Neural progenitor cell (in vitro differentiated cells): ENCODE measurements at regions not wholly inside any gene's neighbourhood (a gene's known extent, or its start where the extent isn't known, plus 50 kb on each side); places are given as distances from the start of the nearest gene placed in this dataset.

Experiments used
- DNase-seq: peaks from one replicate; pipeline ENCODE4 v3.0.0-alpha.2; 2016; ENCODE audit warnings: low spot score
- H2AFZ ChIP-seq: fragments of 200-600 bp; sonication (generic); replicated peaks from 2 replicates; pipeline ENCODE4 v1.6.1; 2016; ENCODE audit warnings: antibody characterized with exemption
- H3F3A ChIP-seq: fragments of 200-600 bp; sonication (generic); 2 replicates; pipeline ENCODE4 v1.6.1; 2016; ENCODE audit warnings: antibody characterized with exemption, low read depth
- H3K27ac ChIP-seq: fragments of 200-600 bp; sonication (generic); 2 replicates; pipeline ENCODE4 v1.5.1; 2016; ENCODE audit warnings: mild to moderate bottlenecking
- H3K27me3 ChIP-seq: fragments of 200-600 bp; sonication (generic); 2 replicates; pipeline ENCODE4 v1.6.1; 2016; ENCODE audit warnings: mild to moderate bottlenecking, moderate library complexity
- H3K36me3 ChIP-seq: fragments of 200-600 bp; sonication (generic); 2 replicates; pipeline ENCODE4 v1.5.1; 2016
- H3K4me1 ChIP-seq: fragments of 200-600 bp; sonication (generic); 2 replicates; pipeline ENCODE4 v1.6.1; 2016; ENCODE audit warnings: mixed run types
- H3K4me2 ChIP-seq: fragments of 200-600 bp; sonication (generic); 2 replicates; pipeline ENCODE4 v1.6.1; 2016
- H3K4me3 ChIP-seq: fragments of 200-600 bp; sonication (generic); 2 replicates; pipeline ENCODE4 v1.5.1; 2016
- H3K79me2 ChIP-seq: fragments of 200-600 bp; sonication (generic); 2 replicates; pipeline ENCODE4 v1.6.1; 2016; ENCODE audit warnings: low read depth
- H3K9ac ChIP-seq: fragments of 200-600 bp; sonication (generic); 2 replicates; pipeline ENCODE4 v1.6.1; 2016
- H3K9me3 ChIP-seq: fragments of 200-600 bp; sonication (generic); 2 replicates; pipeline ENCODE4 v1.5.1; 2016; ENCODE audit warnings: low read depth
- H4K20me1 ChIP-seq: fragments of 200-600 bp; sonication (generic); 2 replicates; pipeline ENCODE4 v1.6.1; 2016; ENCODE audit warnings: low read depth
- H3K27ac Mint-ChIP-seq: 3 replicates; pipeline ENCODE4 v1.8.0; 2021; ENCODE audit warnings: mixed read lengths
- H3K27me3 Mint-ChIP-seq: 2 replicates; pipeline ENCODE4 v1.8.0; 2022; ENCODE audit warnings: low read depth, mild to moderate bottlenecking, inconsistent platforms, moderate library complexity, mixed read lengths; ENCODE audit not compliant: insufficient read depth
- H3K36me3 Mint-ChIP-seq: 3 replicates; pipeline ENCODE4 v1.8.0; 2021; ENCODE audit warnings: mixed read lengths
- H3K4me1 Mint-ChIP-seq: 3 replicates; pipeline ENCODE4 v1.8.0; 2021; ENCODE audit warnings: mixed read lengths
- H3K4me3 Mint-ChIP-seq: 3 replicates; pipeline ENCODE4 v1.8.0; 2021; ENCODE audit warnings: mild to moderate bottlenecking, moderate library complexity, mixed read lengths
- H3K9me3 Mint-ChIP-seq: 3 replicates; pipeline ENCODE4 v1.8.0; 2020; ENCODE audit warnings: mixed read lengths
- CTCF ChIP-seq: fragments of 200-600 bp; sonication (generic); IDR thresholded peaks from 2 replicates; pipeline ENCODE4 v1.5.1; 2017; ENCODE audit warnings: antibody characterized with exemption, mild to moderate bottlenecking
- EZH2 ChIP-seq: fragments of 200-600 bp; sonication (generic); IDR thresholded peaks from 2 replicates; pipeline ENCODE4 v1.6.1; 2017; ENCODE audit warnings: antibody characterized with exemption, mild to moderate bottlenecking, moderate library complexity
- EZH2phosphoT487 ChIP-seq: fragments of 200-600 bp; sonication (generic); IDR thresholded peaks from 2 replicates; pipeline ENCODE4 v1.6.1; 2017; ENCODE audit warnings: antibody characterized with exemption

GRCh38 chr22:22046370-22046769, 63.8 kb upstream of the TOP3B start:
- H3K4me2 ChIP-seq, result no peak overlapping the region
- no peak overlapping the region for H3K9ac ChIP-seq
- Mint-ChIP-seq H3K36me3 (no peaks in the 10 kb centered on the region), H3K27me3 (peaks cover 2% of the 10 kb centered on the region), H3K27ac (no peak overlapping the region), H3K4me3 (no peak overlapping the region), H3K9me3 (peaks cover 3% of the 10 kb centered on the region), H3K4me1 (peaks cover 9% of the 10 kb centered on the region)
- H3K79me2 ChIP-seq, result no peaks in the 10 kb centered on the region
- H2AFZ ChIP-seq, result no peak overlapping the region
- DNase-seq, result no peak
- H3F3A ChIP-seq, result peaks cover 11% of the 10 kb centered on the region
- H3K9me3 ChIP-seq, result no peaks in the 10 kb centered on the region
- H3K4me3 ChIP-seq, result no peak overlapping the region
- no peak overlapping the region for H3K27ac ChIP-seq
- peaks cover 100% of the 10 kb centered on the region for H3K27me3 ChIP-seq
- no peaks in the 10 kb centered on the region for H4K20me1 ChIP-seq
- H3K4me1 ChIP-seq, result no peaks in the 10 kb centered on the region
- H3K36me3 ChIP-seq, result no peaks in the 10 kb centered on the region
- TF ChIP-seq EZH2phosphoT487, result no peak
- TF ChIP-seq EZH2, result no peak
- no peak for TF ChIP-seq CTCF

DNA sequence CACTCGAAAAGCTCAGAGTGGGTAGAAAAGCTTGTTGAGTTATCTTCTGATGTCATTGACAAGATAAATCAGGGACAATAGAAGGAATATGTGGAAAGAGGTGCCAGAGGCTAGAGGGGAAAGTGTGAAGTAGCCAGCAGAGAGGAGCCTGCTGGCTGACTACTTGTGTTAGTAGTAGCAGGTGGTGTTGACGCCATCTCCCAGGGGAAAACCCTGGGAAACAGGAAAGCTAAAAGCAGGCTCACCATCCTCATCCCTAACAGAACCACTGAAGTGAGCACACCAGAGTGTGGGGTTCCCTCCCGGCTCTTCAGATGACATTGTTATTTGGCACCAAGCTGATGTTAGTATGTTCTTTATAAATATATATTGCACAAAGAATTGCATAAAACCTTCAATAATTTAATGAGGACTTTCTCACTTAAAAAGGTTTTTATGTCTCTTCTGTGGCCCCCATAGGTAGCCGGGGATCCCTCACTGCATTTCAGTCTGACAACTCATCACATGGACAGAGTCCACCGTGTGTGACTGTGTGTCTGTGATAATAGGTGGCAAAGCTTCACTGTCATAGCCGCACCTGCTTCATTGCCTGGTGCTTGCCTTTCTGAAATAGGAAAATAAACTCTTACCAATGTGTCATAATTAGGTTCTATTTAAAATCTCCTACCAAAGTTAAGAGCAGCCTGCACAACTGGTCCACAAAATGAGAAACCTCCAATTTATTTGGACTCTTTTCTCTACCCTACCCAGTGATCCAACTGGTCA, 63.2 kb upstream of the TOP3B start:
- no peak overlapping the region for H3K4me2 ChIP-seq
- Mint-ChIP-seq H3K36me3 (no peaks in the 10 kb centered on the region), H3K27me3 (peaks cover 2% of the 10 kb centered on the region), H3K27ac (no peak overlapping the region), H3K4me1 (peaks cover 9% of the 10 kb centered on the region), H3K4me3 (no peak overlapping the region), H3K9me3 (no peaks in the 10 kb centered on the region)
- H3K4me1 ChIP-seq, result no peaks in the 10 kb centered on the region
- no peaks in the 10 kb centered on the region for H3K79me2 ChIP-seq
- DNase-seq, result no peak
- no peaks in the 10 kb centered on the region for H4K20me1 ChIP-seq
- H3K36me3 ChIP-seq, result no peaks in the 10 kb centered on the region
- H3K9ac ChIP-seq, result no peak overlapping the region
- H3K4me3 ChIP-seq, result no peak overlapping the region
- no peak overlapping the region for H3K27ac ChIP-seq
- H3F3A ChIP-seq, result peaks cover 11% of the 10 kb centered on the region
- TF ChIP-seq EZH2phosphoT487 (no peak), CTCF (no peak), EZH2 (no peak)
- no peaks in the 10 kb centered on the region for H3K9me3 ChIP-seq
- H2AFZ ChIP-seq, result no peak overlapping the region
- H3K27me3 ChIP-seq, result peaks cover 100% of the 10 kb centered on the region

- no peak overlapping the region for H3K4me3 Mint-ChIP-seq
- peaks cover 100% of the 10 kb centered on the region for H3K27me3 ChIP-seq
- no peak overlapping the region for H3K27ac ChIP-seq
These were observed 61.6 kb upstream of the TOP3B start for GRCh38 chr22:22044153-22044552.

More at GRCh38 chr22:22044153-22044552, 61.6 kb upstream of the TOP3B start:
- no peak for TF ChIP-seq CTCF
- TF ChIP-seq EZH2phosphoT487, result no peak
- TF ChIP-seq EZH2, result no peak
- no peak overlapping the region for H3K9ac ChIP-seq
- peaks cover 4% of the 10 kb centered on the region for H3F3A ChIP-seq
- no peak for DNase-seq
- no peaks in the 10 kb centered on the region for H3K9me3 ChIP-seq
- Mint-ChIP-seq H3K9me3 (no peaks in the 10 kb centered on the region), H3K4me1 (peaks cover 12% of the 10 kb centered on the region), H3K27ac (no peak overlapping the region), H3K27me3 (peaks cover 2% of the 10 kb centered on the region), H3K36me3 (no peaks in the 10 kb centered on the region)
- no peak overlapping the region for H3K4me2 ChIP-seq
- H3K4me1 ChIP-seq, result no peaks in the 10 kb centered on the region
- H3K36me3 ChIP-seq, result no peaks in the 10 kb centered on the region
- no peaks in the 10 kb centered on the region for H3K79me2 ChIP-seq
- H4K20me1 ChIP-seq, result no peaks in the 10 kb centered on the region
- no peak overlapping the region for H3K4me3 ChIP-seq
- no peak overlapping the region for H2AFZ ChIP-seq
